ENCODE measurements at regions not wholly inside any gene's neighbourhood (a gene's known extent, or its start where the extent isn't known, plus 50 kb on each side); places are given as distances from the start of the nearest gene placed in this dataset.
"Not testable (repeated sequence)": the region's sequence is repeated elsewhere in the genome, so short reads cannot be mapped to it uniquely, and the experiment has no call there.

DNA sequence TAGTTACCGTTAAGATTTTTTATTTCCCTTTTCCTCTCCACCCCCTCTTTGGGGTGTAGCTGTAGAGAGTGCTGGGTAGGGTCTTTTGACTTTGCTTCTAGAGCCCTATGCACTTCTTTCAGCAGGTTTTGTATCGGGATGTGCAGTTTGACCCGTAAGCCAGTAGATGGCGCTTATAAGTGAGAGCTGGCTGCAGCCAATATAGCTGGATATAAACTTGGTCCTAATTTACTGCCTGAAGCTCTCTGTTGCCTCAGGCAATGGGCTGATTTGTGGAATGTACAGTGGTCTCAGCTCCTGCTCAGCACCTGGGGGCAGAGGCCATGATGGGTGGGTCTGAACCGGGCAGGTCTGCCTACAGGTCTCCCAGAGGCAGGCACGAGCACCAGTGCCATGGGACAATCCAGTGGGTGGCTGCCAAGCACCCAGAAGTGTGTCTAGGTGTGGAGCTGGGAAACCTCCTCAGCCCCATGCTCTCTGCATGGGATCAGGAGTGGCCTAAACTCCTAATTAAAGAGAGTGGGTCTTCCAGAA is 146.5 kb downstream of the SPANXN1 start:
- WGBS: 30% methylated on average over 6 of the region's 6 CpGs
- Histone ChIP-seq H3K4me1 (ENCODE audit: insufficient read depth) (no peaks in the 10 kb centered on the region), H3K4me3 (ENCODE audit: low read depth, low read length) (no peak overlapping the region), H3K36me3 (ENCODE audit: insufficient read depth) (no peaks in the 10 kb centered on the region), H3K27ac (ENCODE audit: low read depth) (no peak overlapping the region)
- no peak for DNase-seq (ENCODE audit: extremely low spot score)

DNA sequence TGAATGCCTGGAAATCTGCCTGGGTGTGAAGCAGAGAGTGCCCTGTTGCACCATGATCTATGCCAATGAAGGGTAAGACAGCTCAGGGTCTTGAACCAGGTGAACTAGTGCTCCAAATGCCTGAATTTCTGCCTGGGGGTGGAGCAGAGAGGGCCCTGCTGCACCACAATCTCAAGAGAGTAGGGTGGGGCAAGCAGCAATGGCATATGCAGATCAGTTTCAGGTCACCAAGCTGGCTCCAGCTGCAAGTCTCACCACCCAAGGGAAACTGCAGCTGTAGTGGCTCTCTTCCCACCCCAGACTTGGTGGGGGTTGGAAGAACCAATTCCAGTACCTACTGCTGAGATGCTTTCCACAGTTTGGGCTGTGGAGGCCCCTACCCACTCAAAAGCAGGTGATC is 147.0 kb downstream of the SPANXN1 start:
- Histone ChIP-seq H3K4me3 (ENCODE audit: low read depth, low read length) (no peak overlapping the region), H3K36me3 (ENCODE audit: insufficient read depth) (no peaks in the 10 kb centered on the region), H3K27ac (ENCODE audit: low read depth) (no peak overlapping the region), H3K4me1 (ENCODE audit: insufficient read depth) (no peaks in the 10 kb centered on the region)
- no peak for DNase-seq (ENCODE audit: extremely low spot score)

DNA sequence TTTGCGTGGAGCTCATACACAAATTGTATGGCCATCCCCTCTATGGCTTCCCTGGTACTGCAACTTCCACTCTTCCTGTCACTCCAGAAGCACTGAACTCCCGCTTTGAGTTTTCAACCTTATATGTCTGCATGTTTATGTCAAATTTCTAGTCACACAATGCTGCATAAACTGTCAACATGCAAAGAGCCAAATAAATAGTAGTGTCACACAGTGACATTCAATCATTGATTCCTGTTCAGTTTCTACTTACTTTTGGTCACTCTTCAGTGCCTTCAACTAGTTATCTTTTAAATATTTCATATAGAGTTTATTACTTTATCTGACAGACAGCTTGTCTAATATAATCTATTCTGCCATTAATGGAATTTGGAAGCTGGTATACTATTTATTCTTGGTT is 149.3 kb downstream of the SPANXN1 start:
- no peak for DNase-seq (ENCODE audit: extremely low spot score)
- no peaks in the 10 kb centered on the region for H3K4me1 ChIP-seq (ENCODE audit: insufficient read depth)
- WGBS: 95% methylated on average over 2 of the region's 2 CpGs

DNA sequence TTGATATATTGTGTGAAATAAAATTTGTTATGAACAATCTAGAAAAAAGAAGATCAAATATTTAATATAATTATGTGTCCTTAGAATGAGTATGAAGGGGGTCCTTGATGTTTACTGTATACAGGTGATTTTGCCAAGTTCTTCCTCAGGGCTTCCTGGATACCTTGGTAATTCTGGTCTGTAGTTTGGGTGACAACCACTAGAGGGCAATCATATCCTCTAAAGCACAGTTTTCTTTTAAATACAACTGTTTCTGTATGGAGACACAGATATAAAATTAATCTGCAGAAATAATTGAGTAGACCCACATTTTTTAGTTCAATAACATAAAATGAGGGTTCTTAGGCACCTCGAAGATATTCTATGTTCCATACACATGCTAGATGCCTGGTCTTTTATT is 157.7 kb downstream of the SPANXN1 start:
- no peaks in the 10 kb centered on the region for H3K4me1 ChIP-seq (ENCODE audit: insufficient read depth)
- no peaks in the 10 kb centered on the region for H3K36me3 ChIP-seq (ENCODE audit: insufficient read depth)
- DNase-seq (ENCODE audit: extremely low spot score): no peak
- no peak overlapping the region for H3K4me3 ChIP-seq (ENCODE audit: low read depth, low read length)
- H3K27ac ChIP-seq (ENCODE audit: low read depth): no peak overlapping the region
- WGBS: 0% methylated on average over 1 of the region's 1 CpG

More for the DNA sequence above, 149.3 kb downstream of the SPANXN1 start:
- no peaks in the 10 kb centered on the region for H3K36me3 ChIP-seq (ENCODE audit: insufficient read depth)
- no peak overlapping the region for H3K27ac ChIP-seq (ENCODE audit: low read depth)
- H3K4me3 ChIP-seq (ENCODE audit: low read depth, low read length): no peak overlapping the region

DNA sequence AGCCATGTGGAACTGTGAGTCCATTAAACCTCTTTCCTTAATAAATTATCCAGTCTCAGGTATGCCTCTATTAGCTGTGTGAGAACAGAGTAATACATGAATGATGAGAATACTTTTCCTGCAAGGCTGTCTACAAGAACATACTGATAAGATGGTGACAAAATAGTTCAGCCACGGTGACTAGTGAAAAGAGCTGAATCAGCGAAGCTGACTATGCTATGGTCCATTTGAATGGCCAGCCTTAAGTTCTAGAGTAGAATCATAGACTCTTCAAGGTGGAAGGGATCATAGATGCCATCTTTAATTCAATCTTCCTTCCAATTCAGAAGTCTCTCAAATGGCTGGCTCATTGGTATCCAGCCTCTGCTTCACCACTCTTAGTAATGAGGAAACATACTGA is 163.3 kb downstream of the SPANXN1 start:
- H3K27ac ChIP-seq (ENCODE audit: low read depth): no peak overlapping the region
- DNase-seq (ENCODE audit: extremely low spot score): no peak
- H3K4me1 ChIP-seq (ENCODE audit: insufficient read depth): no peaks in the 10 kb centered on the region
- H3K4me3 ChIP-seq (ENCODE audit: low read depth, low read length): no peak overlapping the region
- H3K36me3 ChIP-seq (ENCODE audit: insufficient read depth): no peaks in the 10 kb centered on the region
- WGBS: 84% methylated on average over 2 of the region's 2 CpGs

DNA sequence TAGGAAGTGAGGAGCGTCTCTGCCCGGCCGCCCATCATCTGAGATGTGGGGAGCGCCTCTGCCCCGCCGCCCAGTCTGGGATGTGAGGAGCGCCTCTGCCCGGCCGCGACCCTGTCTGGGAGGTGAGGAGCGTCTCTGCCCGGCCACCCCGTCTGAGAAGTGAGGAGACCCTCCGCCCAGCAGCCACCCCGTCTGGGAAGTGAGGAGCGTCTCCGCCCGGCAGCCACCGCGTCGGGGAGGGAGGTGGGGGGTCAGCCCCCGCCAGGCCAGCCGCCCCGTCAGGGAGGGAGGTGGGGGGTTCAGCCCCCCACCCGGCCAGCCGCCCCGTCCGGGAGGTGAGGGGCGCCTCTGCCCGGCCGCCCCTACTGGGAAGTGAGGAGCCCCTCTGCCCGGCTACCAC is 188.9 kb downstream of the SPANXN1 start:
- not testable (repeated sequence) for DNase-seq (ENCODE audit: extremely low spot score); H3K4me1 ChIP-seq (ENCODE audit: insufficient read depth); H3K4me3 ChIP-seq (ENCODE audit: low read depth, low read length); H3K36me3 ChIP-seq (ENCODE audit: insufficient read depth); H3K27ac ChIP-seq (ENCODE audit: low read depth)
- 94% methylated on average over 26 of the region's 32 CpGs for WGBS

DNA sequence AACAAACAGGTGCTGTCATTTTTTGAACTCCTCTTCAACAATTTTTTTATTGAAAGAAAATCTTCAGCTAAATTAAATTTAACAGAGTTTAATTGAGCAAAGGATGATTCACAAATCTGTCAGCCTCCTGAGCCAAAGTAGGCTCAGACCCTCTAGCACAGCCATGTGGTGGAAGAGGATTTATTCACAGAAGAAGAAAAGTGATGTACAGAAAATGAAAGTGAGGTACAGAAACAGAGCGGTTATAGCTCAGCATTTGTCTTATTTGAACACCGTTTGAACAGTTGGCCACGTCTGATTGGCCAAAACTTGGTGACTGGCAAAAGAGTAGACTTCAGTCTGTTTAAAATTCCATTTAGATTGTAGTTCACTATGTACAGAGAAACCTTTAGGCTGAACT is 217.3 kb downstream of the SPANXN1 start:
- no peak overlapping the region for H3K4me3 ChIP-seq (ENCODE audit: low read depth, low read length)
- no peaks in the 10 kb centered on the region for H3K4me1 ChIP-seq (ENCODE audit: insufficient read depth)
- no peak for DNase-seq (ENCODE audit: extremely low spot score)
- no peaks in the 10 kb centered on the region for H3K36me3 ChIP-seq (ENCODE audit: insufficient read depth)
- WGBS: 79% methylated on average over 3 of the region's 3 CpGs
- no peak overlapping the region for H3K27ac ChIP-seq (ENCODE audit: low read depth)

DNA sequence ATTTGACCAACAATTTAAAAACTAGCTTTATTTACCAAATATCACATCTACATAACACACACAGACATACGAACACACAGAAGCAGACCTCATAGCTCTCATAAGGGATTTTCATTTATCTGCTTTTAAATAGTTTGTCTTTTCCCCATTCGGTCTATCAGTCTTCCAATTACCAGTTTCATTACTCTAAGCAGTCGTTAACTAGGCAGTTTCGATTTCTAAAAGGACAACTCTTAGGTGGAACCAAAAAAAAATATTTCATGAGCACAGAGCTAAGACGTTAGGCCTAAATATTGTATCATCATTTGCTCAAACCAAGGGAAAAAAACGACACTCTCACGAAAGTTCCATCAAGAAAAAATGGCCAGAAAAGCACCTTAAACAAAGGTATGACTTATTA is 228.4 kb downstream of the SPANXN1 start:
- no peak for DNase-seq (ENCODE audit: extremely low spot score)
- 78% methylated on average over 7 of the region's 7 CpGs for WGBS
- no peaks in the 10 kb centered on the region for H3K4me1 ChIP-seq (ENCODE audit: insufficient read depth)
- no peak overlapping the region for H3K27ac ChIP-seq (ENCODE audit: low read depth)
- no peaks in the 10 kb centered on the region for H3K36me3 ChIP-seq (ENCODE audit: insufficient read depth)
- H3K4me3 ChIP-seq (ENCODE audit: low read depth, low read length): no peak overlapping the region

DNA sequence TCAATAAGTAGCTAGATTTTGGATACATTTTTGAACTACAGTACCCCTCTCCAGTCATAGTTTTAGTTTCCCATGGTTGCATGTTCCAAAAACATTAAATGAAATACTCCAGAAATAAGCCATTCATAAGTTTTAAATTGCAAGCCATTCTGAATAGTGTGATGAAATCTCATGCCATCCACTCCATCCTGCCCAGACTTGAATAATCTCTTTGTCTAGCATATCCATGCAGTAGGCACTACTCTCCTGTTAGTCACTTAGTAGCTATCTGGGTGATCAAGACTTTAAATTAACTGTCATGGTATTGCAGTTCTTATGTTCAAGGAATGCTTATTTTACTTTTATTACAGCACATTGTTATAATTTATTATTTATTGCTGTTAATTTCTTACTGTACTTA is 237.4 kb downstream of the SPANXN1 start:
- H3K4me1 ChIP-seq (ENCODE audit: insufficient read depth): no peaks in the 10 kb centered on the region
- no peak overlapping the region for H3K27ac ChIP-seq (ENCODE audit: low read depth)
- no peak for DNase-seq (ENCODE audit: extremely low spot score)
- no peaks in the 10 kb centered on the region for H3K36me3 ChIP-seq (ENCODE audit: insufficient read depth)
- no peak overlapping the region for H3K4me3 ChIP-seq (ENCODE audit: low read depth, low read length)

DNA sequence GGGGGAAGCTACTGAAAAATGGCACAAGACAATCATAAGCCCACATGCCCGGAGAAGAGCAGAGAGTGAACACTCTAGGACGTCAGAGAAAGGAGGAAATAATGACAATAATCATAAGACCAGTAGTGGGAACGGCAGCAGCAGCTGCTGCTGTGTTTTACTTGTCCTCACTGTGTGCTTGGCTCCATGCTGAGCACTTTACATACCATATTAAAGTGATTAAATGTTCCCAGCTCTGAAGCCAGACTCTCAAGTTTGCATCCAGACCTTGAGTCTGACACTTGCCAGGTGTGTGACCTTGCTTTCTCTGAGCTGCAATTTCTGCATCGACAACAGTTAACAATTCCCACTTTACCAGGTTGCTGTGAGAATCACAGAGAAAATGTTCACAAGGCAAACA is 255.4 kb downstream of the SPANXN1 start:
- no peak overlapping the region for H3K27ac ChIP-seq (ENCODE audit: low read depth)
- DNase-seq (ENCODE audit: extremely low spot score): no peak
- H3K4me3 ChIP-seq (ENCODE audit: low read depth, low read length): no peak overlapping the region
- H3K4me1 ChIP-seq (ENCODE audit: insufficient read depth): no peaks in the 10 kb centered on the region
- 53% methylated on average over 4 of the region's 4 CpGs for WGBS
- no peaks in the 10 kb centered on the region for H3K36me3 ChIP-seq (ENCODE audit: insufficient read depth)

DNA sequence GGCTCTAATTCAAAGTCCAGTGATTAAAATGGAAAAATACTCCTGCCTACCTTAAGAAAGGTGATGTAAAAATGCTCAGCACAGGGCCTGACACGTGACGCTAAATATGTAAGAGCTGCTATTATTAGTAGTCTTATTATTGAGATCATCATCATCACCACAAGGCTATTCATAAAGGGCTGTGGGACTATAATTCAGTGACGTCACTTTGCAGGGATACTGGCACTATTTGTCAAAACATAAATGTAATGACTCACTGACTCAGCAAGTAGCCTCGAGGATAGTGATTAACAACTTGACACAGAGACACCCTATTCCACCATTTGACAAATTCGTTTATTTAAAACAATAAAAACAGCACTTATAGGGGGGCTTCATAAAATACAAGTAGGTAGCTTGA is 258.9 kb downstream of the SPANXN1 start:
- Histone ChIP-seq H3K4me3 (ENCODE audit: low read depth, low read length) (no peak overlapping the region), H3K36me3 (ENCODE audit: insufficient read depth) (no peaks in the 10 kb centered on the region), H3K27ac (ENCODE audit: low read depth) (no peak overlapping the region), H3K4me1 (ENCODE audit: insufficient read depth) (no peaks in the 10 kb centered on the region)
- no peak for DNase-seq (ENCODE audit: extremely low spot score)
- 63% methylated on average over 5 of the region's 5 CpGs for WGBS

DNA sequence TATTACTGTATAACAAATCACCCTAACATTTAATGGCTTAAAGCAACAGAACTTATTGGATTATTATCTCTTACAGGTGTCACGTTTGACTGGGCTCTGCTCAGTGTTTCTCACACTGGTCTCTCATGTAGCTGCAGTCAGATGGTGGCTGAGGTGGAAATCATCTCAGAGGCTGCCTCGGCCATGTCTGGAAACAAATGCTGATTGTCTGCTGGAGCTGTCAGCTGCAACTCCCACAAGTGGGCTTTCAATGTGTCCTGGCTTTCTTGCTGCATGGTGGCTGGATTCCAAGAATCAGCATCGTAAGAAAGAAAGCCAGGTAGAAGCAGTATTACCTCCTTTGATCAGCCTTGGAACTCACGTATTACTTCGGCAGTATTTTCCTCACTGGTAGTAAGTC is 277.6 kb downstream of the SPANXN1 start:
- no peak overlapping the region for H3K4me3 ChIP-seq (ENCODE audit: low read depth, low read length)
- 39% methylated on average over 5 of the region's 5 CpGs for WGBS
- no peaks in the 10 kb centered on the region for H3K4me1 ChIP-seq (ENCODE audit: insufficient read depth)
- no peaks in the 10 kb centered on the region for H3K36me3 ChIP-seq (ENCODE audit: insufficient read depth)
- H3K27ac ChIP-seq (ENCODE audit: low read depth): no peak overlapping the region
- no peak for DNase-seq (ENCODE audit: extremely low spot score)

DNA sequence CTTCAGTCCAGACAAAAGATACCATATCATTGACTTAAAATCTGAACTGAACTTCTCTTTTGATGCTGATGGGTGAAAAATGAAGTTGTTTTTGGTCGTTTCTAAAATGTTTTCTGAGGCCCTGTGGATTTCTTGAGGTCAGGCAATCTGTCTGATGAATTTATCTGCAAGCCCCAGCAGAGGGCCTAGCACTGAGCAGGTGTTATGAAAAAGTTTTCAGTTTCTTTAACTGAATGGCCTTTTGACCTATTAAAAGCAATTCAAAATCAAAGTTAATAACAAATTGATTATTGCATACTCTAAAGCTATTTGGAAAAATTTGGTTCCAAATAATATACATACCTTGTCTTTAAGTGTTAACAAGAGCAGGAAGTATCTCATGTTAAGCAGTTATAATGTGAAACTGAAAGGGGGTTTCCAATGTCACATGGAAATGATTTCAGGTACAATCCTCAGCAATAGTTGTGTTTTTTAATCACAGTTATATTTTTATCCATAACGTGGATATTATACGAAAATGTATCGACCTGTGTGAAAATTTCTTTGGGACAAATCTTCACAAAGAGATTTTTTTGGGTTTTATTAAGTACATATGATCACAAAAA is 285.0 kb downstream of the SPANXN1 start:
- Histone ChIP-seq H3K4me3 (ENCODE audit: low read depth, low read length) (no peak overlapping the region), H3K27ac (ENCODE audit: low read depth) (no peak overlapping the region), H3K36me3 (ENCODE audit: insufficient read depth) (no peaks in the 10 kb centered on the region), H3K4me1 (ENCODE audit: insufficient read depth) (no peaks in the 10 kb centered on the region)
- DNase-seq (ENCODE audit: extremely low spot score): no peak
- WGBS: 65% methylated on average over 4 of the region's 4 CpGs

DNA sequence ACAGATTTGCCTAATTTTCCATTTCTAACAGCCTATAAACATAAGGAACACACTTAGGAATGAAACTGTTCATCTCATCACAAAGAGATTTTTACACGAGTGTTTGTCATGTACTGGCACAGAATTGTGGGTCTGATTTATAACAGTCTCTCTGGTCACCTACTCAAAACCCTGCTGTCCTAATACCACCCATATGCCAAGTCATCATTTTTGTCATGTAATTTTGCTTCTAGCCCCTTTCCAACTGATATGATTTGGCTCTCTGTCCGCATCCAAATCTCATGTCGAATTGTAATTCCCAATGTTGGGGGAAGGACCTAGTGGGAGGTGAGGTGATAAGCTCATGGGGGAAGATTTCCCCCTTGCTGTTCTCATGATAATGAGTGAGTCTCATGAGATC is 284.1 kb upstream of the SLITRK2 start:
- Histone ChIP-seq H3K4me1 (ENCODE audit: insufficient read depth) (no peaks in the 10 kb centered on the region), H3K27ac (ENCODE audit: low read depth) (no peak overlapping the region), H3K36me3 (ENCODE audit: insufficient read depth) (no peaks in the 10 kb centered on the region), H3K4me3 (ENCODE audit: low read depth, low read length) (no peak overlapping the region)
- DNase-seq (ENCODE audit: extremely low spot score): no peak
- 82% methylated on average over 3 of the region's 3 CpGs for WGBS

DNA sequence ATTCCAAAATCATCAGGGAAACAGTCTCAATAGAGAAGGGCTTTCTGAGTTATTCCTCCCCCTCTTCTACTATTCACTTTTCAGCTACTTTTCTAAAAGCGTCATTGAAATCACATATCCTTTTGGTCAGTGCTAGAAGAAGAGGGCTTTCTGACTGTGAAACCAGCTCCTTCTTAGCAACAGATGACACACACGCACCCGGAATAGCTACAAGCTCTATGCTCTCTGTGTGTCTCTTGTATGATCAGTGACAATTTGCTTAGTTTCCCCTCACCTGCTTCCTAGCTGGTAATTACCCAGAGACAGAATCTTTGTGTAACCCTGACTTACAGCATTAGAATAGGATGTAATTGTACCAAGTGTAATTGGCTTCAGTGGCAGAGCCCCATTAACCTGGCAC is 268.1 kb upstream of the SLITRK2 start:
- Histone ChIP-seq H3K4me1 (ENCODE audit: insufficient read depth) (no peaks in the 10 kb centered on the region), H3K27ac (ENCODE audit: low read depth) (no peak overlapping the region), H3K4me3 (ENCODE audit: low read depth, low read length) (no peak overlapping the region), H3K36me3 (ENCODE audit: insufficient read depth) (no peaks in the 10 kb centered on the region)
- WGBS: 68% methylated on average over 3 of the region's 3 CpGs
- DNase-seq (ENCODE audit: extremely low spot score): no peak

Data from urinary bladder (tissue), 3 donors.